CD1c-positive myeloid dendritic cell (primary cell): ENCODE measurements at regions not wholly inside any gene's neighbourhood (a gene's known extent, or its start where the extent isn't known, plus 50 kb on each side); places are given as distances from the start of the nearest gene placed in this dataset.
A peak's percentile ranks its signal among the peaks of the same experiment; 100 is the strongest.
"Not testable (repeated sequence)": the region's sequence is repeated elsewhere in the genome, so short reads cannot be mapped to it uniquely, and the experiment has no call there.

Experiments
- DNase-seq: peaks from one replicate; pipeline ENCODE4 v3.0.0-alpha.2; 2016; ENCODE audit errors: extremely low spot score

GRCh38 chr15:20680257-20680815, 138.7 kb upstream of the GOLGA6L6 start:
- not testable (repeated sequence) for DNase-seq

DNA sequence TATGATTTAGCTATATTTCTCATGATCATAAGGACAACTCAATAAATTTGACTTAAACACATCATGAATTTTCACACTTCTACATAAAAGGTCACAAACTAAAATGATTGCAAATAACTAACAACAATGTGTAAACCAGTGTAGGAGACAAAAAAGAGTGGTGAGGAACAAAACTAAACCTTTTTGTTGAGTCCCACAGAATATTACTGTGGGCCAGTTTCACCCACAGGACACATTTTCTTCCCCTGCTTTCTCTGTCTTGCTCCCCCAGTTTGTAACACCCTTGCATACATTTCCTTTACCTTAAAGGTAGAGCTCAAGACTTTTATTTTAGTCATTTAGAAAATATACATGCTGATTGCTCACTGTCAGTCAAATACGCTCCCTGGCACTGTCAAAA, 130.9 kb upstream of the GOLGA6L6 start:
- no peak for DNase-seq

DNA sequence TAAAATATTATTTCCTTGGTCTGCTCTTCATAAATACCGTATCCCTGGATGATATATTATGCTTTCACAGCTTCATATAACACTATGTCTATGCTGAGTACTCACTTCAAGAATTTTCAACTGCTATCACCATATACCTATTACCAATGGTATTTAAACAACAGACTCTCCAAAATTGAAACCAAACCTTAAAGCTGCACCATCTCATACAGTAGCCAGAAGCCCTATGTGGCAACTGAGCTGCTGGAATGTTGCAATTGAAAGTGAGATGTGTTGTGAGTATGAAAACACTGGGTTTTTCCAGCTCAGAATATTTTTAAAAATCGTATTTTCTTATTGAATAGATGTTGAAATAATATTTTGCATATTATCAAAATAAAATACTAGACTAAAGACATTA, 130.1 kb upstream of the GOLGA6L6 start:
- no peak for DNase-seq

GRCh38 chr15:20666410-20666809, 124.8 kb upstream of the GOLGA6L6 start:
- not testable (repeated sequence) for DNase-seq

GRCh38 chr15:20665653-20666052, 124.1 kb upstream of the GOLGA6L6 start:
- DNase-seq, result no peak

GRCh38 chr15:20659265-20659664, 117.7 kb upstream of the GOLGA6L6 start:
- no peak for DNase-seq

DNA sequence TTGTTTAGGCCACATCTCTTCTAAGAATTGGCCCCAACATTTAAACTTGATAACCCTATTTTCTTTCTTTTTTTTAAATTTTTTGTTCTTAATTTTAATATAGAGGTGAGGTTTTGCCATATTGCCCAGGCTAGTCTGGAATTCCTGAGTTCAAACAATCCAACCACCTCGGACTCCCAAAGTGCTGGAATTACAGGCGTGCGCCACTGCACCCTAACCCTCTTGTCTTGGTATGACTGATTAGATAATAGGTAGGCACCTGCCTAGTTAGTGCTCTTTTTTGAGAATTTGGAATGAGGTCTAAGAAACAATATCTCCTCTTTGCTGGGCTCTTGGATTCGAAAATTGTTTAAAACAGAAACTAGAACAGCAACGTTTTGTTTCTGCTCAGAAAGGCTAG, 116.4 kb upstream of the GOLGA6L6 start:
- DNase-seq, result no peak

DNA sequence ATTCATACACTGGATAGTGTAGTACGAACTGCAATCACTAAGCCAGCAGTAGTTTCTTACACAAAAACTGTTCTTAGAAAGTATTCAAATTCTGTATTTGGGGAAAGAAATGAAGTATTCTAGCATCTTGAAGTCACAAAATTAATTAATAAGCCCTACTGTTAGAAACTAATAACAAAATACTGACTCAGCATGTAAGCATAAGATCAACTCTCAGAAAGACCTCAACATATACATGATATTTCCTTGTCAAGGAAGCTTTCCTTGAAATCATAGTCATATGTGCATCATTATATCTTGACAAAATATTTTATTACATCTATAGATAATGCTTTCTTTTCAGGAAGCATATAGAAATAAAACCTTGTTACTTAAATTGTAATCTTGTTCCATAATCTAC, 115.5 kb upstream of the GOLGA6L6 start:
- DNase-seq, result no peak

GRCh38 chr15:20652914-20653313, 111.3 kb upstream of the GOLGA6L6 start:
- no peak for DNase-seq

GRCh38 chr15:20648402-20648975, 106.9 kb upstream of the GOLGA6L6 start:
- DNase-seq, result not testable (repeated sequence)

DNA sequence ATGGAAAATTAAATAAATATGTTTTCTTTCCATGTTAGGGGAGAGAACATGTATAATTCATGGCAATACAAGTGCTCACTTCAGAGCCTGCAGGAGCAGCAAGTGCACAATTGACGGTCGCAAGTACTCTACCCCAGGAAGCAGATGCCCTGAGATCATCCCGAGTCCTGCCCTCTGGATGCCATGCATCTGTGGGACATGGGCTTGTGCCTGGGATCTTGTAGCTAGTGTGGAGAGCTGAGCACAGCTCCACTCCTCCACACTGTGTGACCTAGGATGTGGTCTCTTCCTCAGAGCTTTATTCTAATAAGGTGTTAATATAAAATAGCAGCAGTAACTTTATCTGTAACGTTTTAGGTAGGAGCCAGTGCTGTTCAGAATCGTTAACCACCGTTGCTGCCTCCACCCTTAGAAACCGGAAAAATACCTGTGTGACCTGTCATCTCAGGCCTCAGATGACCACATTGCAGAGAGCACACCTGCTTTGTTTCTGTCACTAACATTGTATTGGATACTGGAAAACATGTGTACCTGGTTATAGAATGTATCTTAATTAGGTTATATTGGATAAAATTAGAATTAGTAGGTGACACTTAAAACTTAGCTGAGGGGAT, 105.0 kb upstream of the GOLGA6L6 start:
- DNase-seq, result no peak

GRCh38 chr15:20645956-20646355, 104.4 kb upstream of the GOLGA6L6 start:
- peak; percentile 99 for DNase-seq

DNA sequence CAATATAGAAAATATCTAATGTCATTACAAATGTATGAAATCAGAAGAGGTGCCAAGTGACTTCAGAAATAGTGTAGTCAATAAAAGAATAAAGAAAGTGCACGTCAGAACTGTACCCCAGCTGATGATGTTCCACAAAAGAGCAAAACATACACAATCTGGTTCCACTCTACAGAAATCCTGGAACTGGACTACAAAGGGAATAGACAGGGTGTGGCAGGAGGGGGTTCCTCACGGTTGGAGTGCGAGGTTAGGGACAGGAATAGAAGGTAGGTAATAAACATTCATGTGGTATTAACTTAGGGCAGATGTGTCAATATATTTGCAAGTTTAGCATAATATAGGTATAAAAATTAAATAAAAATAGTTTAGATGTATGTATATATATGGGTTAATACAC, 103.3 kb upstream of the GOLGA6L6 start:
- DNase-seq, result no peak

DNA sequence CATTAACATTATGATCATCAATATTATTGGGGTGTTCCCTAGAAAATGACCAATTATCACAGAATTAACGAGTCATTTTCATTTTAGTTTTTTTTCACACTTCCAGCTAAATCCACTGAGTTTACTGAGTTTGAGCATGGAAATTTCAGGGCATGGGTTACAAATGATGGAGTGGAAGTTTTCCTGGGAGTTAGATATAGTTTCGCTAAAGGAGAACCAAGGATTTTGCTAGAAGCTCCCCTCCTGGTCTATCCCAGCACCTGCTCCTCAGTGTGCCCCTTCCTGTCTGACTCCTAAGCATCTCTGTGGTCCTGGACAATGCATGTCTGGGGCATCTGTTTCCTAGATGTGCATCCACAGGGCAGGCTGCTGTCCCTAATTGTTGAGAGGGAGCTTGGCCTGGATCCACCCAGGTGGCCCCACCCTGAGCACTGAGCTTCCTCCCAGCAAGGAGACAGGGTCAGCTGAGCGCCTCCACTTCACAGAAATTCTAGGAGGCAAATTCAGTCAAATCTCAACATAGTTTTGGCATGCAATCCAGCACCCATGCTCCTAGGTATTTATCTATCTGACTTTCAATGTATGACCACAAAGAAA, 102.3 kb upstream of the GOLGA6L6 start:
- no peak for DNase-seq

DNA sequence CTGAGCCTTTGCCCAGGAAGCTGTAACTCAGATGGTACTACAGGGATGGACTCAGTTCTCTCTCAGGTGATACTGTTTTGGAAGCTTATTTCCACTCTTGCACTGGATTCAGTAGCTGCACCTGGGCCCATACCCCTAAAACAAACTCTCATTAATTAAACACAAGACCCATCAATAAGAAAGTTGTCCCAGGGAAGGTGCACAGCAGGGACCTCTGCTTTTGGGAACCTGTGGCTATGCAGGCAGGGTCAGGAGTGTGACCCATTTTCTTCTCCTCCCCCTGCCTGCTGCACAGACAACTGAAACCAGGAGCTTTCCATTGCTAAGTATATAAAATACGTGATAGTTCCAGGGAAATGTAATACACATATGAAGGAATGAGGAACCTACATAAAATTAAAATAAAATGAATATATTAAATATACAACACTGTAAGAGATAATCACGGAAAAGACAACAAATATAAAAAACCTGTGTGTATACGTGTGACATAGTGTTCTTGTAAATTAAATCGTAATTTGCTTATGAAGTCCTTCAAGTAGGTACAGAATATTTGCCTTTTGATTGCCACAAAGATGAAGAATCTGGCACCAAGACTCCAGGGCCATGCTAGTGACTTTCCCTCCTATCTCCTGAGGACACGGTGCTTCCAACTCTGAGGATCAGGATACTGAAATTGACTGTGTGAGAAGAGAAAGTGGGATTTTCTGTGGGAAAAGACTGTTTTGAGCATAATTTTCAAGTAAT, 101.6 kb upstream of the GOLGA6L6 start:
- no peak for DNase-seq

- DNase-seq, result no peak
These were observed 100.6 kb upstream of the GOLGA6L6 start for GRCh38 chr15:20642054-20642767.

- DNase-seq, result not testable (repeated sequence)
These were observed 98.8 kb upstream of the GOLGA6L6 start for GRCh38 chr15:20640427-20640826.

GRCh38 chr15:20639224-20639623, 97.6 kb upstream of the GOLGA6L6 start:
- DNase-seq, result not testable (repeated sequence)

GRCh38 chr15:20637499-20637898, 95.9 kb upstream of the GOLGA6L6 start:
- DNase-seq, result not testable (repeated sequence)

DNA sequence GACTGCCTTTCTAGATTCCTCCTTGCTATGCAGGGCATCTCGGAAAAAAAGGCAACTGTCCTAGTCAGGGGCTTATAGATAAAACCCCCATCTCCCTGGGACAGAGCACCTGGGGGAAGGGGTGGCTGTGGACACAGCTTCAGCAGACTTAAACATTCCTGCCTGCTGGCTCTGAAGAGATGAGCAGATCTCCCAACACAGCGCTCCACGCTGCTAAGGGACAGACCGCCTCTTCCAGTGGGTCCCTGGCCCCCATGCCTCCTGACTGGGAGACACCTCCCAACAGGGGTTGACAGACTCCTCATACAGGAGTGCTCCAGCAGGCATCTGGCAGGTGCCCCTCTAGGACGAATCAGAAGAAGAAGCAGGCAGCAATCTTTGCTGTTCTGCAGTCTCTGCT, 87.9 kb upstream of the GOLGA6L6 start:
- not testable (repeated sequence) for DNase-seq

DNA sequence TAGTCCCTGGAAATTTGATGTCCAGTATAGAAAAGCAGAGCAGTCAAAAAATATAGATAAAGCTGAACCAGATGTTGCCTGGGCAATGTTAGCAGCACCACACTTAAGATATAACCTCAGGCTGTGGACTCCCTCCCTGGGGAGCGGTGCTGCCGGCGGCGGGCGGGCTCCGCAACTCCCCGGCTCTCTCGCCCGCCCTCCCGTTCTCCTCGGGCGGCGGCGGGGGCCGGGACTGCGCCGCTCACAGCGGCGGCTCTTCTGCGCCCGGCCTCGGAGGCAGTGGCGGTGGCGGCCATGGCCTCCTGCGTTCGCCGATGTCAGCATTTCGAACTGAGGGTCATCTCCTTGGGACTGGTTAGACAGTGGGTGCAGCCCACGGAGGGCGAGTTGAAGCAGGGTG, 86.9 kb upstream of the GOLGA6L6 start:
- not testable (repeated sequence) for DNase-seq

GRCh38 chr15:20625469-20625868, 83.9 kb upstream of the GOLGA6L6 start:
- DNase-seq, result not testable (repeated sequence)
